Suprapubic skin (tissue), 4 donors: ENCODE measurements at regions not wholly inside any gene's neighbourhood (a gene's known extent, or its start where the extent isn't known, plus 50 kb on each side); places are given as distances from the start of the nearest gene placed in this dataset.

Experiments
- CTCF ChIP-seq, 2 donors: fragments of 200-600 bp in 1 of 2; fragments of 450-650 bp in 1 of 2; sonication (generic) in 1 of 2; IDR thresholded peaks; one replicate each; pipeline ENCODE4 v1.5.1; 2016 to 2019; ENCODE audit warnings: antibody characterized with exemption in 2 of 2, mild to moderate bottlenecking in 1 of 2, moderate library complexity in 1 of 2
- EP300 ChIP-seq: sonication (generic); formaldehyde crosslinking; IDR thresholded peaks from one replicate; pipeline ENCODE4 v1.6.1; 2017; ENCODE audit warnings: antibody characterized with exemption
- POLR2A ChIP-seq, 2 donors: fragments of 450-650 bp; IDR thresholded peaks; one replicate each; pipeline ENCODE4 v1.6.1; 2017; ENCODE audit warnings: antibody characterized with exemption in 2 of 2, mild to moderate bottlenecking in 2 of 2, moderate library complexity in 2 of 2
- POLR2AphosphoS5 ChIP-seq, 3 donors: sonication (generic); formaldehyde crosslinking; IDR thresholded peaks; one replicate each; pipeline ENCODE4 v1.6.1; 2017; ENCODE audit warnings: antibody characterized with exemption in 3 of 3

- TF ChIP-seq POLR2AphosphoS5 (IDR thresholded peaks at IDR 0.05) = no peak
- no peak for TF ChIP-seq POLR2A (IDR thresholded peaks at IDR 0.05)
- TF ChIP-seq CTCF (IDR thresholded peaks at IDR 0.05) = no peak
- no peak for TF ChIP-seq EP300
Measured at GRCh38 chr7:27347276-27347640, 104.7 kb downstream of the EVX1 start.
